ENCODE measurements at regions not wholly inside any gene's neighbourhood (a gene's known extent, or its start where the extent isn't known, plus 50 kb on each side); places are given as distances from the start of the nearest gene placed in this dataset.

GRCh38 chr2:58732999-58733398 is 491.9 kb upstream of the FANCL start:
- Histone ChIP-seq H3K9me2 (ENCODE audit: insufficient read depth) (no peaks in the 10 kb centered on the region; the same call in 1 of the 2 replicates), H3K27me3 (ENCODE audit: insufficient read depth, low read depth) (no peaks in the 10 kb centered on the region), H2AFZ (no peak overlapping the region), H3K36me3 (ENCODE audit: low read depth) (no peaks in the 10 kb centered on the region), H3K4me3 (no peak overlapping the region), H4K20me1 (ENCODE audit: insufficient read depth) (no peaks in the 10 kb centered on the region), H3K9me3 (ENCODE audit: insufficient read depth, low read depth) (peaks cover 4% of the 10 kb centered on the region; the same call in 1 of the 2 replicates), H3K4me1 (replicated peaks; ENCODE audit: insufficient read depth) (0 out of 2 replicates have a peak, but pooled peaks cover 4% of the 10 kb centered on the region), H3K79me2 (ENCODE audit: low read depth) (no peaks in the 10 kb centered on the region), H3F3A (ENCODE audit: insufficient read depth, low read depth) (no peaks in the 10 kb centered on the region), H3K4me2 (no peak overlapping the region), H3K27ac (no peak overlapping the region)
- intact Hi-C loops (cut with micrococcal nuclease; ENCODE audit: unreplicated experiment) = loop anchor here (5.0 kb wide), 1 partner anchor 96 kb away; no protein-coding TSS in a partner anchor
- no TSS peak for BruUV-seq (replicated peaks)
- CTCF ChIA-PET = no interaction called here
- POLR2A ChIA-PET (ENCODE audit: unreplicated experiment) = no interaction called here
- no peak for DNase-seq
- TF ChIP-seq, protein P1, sequence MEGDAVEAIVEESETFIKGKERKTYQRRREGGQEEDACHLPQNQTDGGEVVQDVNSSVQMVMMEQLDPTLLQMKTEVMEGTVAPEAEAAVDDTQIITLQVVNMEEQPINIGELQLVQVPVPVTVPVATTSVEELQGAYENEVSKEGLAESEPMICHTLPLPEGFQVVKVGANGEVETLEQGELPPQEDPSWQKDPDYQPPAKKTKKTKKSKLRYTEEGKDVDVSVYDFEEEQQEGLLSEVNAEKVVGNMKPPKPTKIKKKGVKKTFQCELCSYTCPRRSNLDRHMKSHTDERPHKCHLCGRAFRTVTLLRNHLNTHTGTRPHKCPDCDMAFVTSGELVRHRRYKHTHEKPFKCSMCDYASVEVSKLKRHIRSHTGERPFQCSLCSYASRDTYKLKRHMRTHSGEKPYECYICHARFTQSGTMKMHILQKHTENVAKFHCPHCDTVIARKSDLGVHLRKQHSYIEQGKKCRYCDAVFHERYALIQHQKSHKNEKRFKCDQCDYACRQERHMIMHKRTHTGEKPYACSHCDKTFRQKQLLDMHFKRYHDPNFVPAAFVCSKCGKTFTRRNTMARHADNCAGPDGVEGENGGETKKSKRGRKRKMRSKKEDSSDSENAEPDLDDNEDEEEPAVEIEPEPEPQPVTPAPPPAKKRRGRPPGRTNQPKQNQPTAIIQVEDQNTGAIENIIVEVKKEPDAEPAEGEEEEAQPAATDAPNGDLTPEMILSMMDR (conservative IDR thresholded peaks at IDR 0.05) = no peak
- TF ChIP-seq EZH2 (IDR thresholded peaks at IDR 0.05; ENCODE audit: low read depth) = no peak

DNA sequence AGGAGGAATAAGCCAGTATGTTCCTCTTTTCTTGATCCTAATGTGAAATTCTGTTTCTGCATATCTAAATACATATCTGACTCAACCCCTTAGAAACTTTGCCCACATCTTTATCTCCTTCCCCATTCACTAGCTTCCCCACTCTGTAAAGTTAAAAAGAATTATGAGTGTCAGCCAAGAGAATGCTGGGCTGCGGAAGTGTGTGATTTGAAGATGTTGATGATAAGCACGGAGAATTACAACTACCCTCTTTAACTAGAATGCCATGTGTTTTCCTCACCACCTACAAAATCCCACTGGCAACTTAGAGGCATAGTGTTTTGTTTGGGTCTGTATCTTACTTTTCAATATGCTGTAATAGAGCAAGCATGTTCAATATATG is 490.4 kb upstream of the FANCL start:
- Histone ChIP-seq H3K9me2 (ENCODE audit: insufficient read depth) (no peaks in the 10 kb centered on the region; the same call in 1 of the 2 replicates), H4K20me1 (ENCODE audit: insufficient read depth) (no peaks in the 10 kb centered on the region), H3K27ac (no peak overlapping the region), H3K4me1 (replicated peaks; ENCODE audit: insufficient read depth) (0 out of 2 replicates have a peak, but pooled peaks cover 4% of the 10 kb centered on the region), H2AFZ (no peak overlapping the region), H3K9me3 (ENCODE audit: insufficient read depth, low read depth) (peaks cover 4% of the 10 kb centered on the region; the same call in 1 of the 2 replicates), H3K4me2 (no peak overlapping the region), H3K79me2 (ENCODE audit: low read depth) (no peaks in the 10 kb centered on the region), H3F3A (ENCODE audit: insufficient read depth, low read depth) (no peaks in the 10 kb centered on the region), H3K27me3 (ENCODE audit: insufficient read depth, low read depth) (no peaks in the 10 kb centered on the region), H3K4me3 (no peak overlapping the region), H3K36me3 (ENCODE audit: low read depth) (no peaks in the 10 kb centered on the region)
- no TSS peak for BruUV-seq (replicated peaks)
- intact Hi-C loops (cut with micrococcal nuclease; ENCODE audit: unreplicated experiment) = loop anchor here (5.0 kb wide), 1 partner anchor 94 kb away; no protein-coding TSS in a partner anchor
- TF ChIP-seq, protein P1 (conservative IDR thresholded peaks at IDR 0.05) = no peak
- TF ChIP-seq EZH2 (IDR thresholded peaks at IDR 0.05; ENCODE audit: low read depth) = no peak
- POLR2A ChIA-PET (ENCODE audit: unreplicated experiment) = no interaction called here
- CTCF ChIA-PET = no interaction called here
- DNase-seq = no peak

DNA sequence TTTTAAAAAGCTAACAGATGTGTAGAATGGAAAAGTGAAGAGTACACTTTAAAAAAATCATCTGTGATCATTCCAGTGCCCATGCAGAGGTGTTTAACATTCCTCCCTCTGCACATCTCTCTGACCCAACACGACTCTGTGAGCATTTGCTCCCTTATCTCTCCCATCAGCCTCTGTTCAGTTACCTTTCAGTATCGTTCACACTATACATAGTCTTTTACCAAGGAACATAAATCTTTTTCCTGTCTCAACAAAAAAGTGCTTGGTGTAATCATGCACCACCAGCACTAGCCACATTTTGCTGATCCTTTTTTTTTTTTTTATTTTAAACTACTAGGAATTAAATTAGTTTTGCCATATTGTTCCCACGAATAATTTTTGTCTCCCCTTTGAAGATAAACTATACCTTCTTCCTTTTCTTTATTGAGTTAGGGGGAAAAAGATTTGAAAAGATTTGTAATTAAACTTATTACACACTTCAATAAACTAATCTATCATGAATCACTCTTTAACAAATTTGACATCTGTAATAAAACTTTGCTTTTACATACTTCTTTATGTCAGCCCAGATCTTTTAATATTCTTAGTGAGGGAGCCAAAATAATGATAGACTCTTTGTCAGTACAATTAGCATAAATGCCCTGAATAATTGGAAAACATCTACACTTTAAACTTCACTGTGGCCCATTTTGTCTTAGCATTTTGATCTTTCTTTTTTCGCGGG is 489.8 kb upstream of the FANCL start:
- H3K27me3 ChIP-seq (ENCODE audit: insufficient read depth, low read depth) = no peaks in the 10 kb centered on the region
- POLR2A ChIA-PET (ENCODE audit: unreplicated experiment) = no interaction called here
- H3K36me3 ChIP-seq (ENCODE audit: low read depth) = no peaks in the 10 kb centered on the region
- 0 out of 2 replicates have a peak, but pooled peaks cover 4% of the 10 kb centered on the region for H3K4me1 ChIP-seq (replicated peaks; ENCODE audit: insufficient read depth)
- DNase-seq = no peak
- H4K20me1 ChIP-seq (ENCODE audit: insufficient read depth) = no peaks in the 10 kb centered on the region
- peaks cover 4% of the 10 kb centered on the region; the same call in 1 of the 2 replicates for H3K9me3 ChIP-seq (ENCODE audit: insufficient read depth, low read depth)
- intact Hi-C loops (cut with micrococcal nuclease; ENCODE audit: unreplicated experiment) = loop anchor here (5.0 kb wide), 1 partner anchor 94 kb away; no protein-coding TSS in a partner anchor
- no peak overlapping the region for H3K27ac ChIP-seq
- H3K9me2 ChIP-seq (ENCODE audit: insufficient read depth) = no peaks in the 10 kb centered on the region; the same call in 1 of the 2 replicates
- H3K4me3 ChIP-seq = no peak overlapping the region
- no peaks in the 10 kb centered on the region for H3F3A ChIP-seq (ENCODE audit: insufficient read depth, low read depth)
- BruUV-seq (replicated peaks) = no TSS peak
- CTCF ChIA-PET = no interaction called here
- H3K79me2 ChIP-seq (ENCODE audit: low read depth) = no peaks in the 10 kb centered on the region
- TF ChIP-seq EZH2 (IDR thresholded peaks at IDR 0.05; ENCODE audit: low read depth) = no peak
- TF ChIP-seq, protein P1 (conservative IDR thresholded peaks at IDR 0.05) = no peak
- H2AFZ ChIP-seq = no peak overlapping the region
- no peak overlapping the region for H3K4me2 ChIP-seq

All from PC-9 (cell line).